Thoracic aorta (tissue), 2 donors: ENCODE measurements at regions not wholly inside any gene's neighbourhood (a gene's known extent, or its start where the extent isn't known, plus 50 kb on each side); places are given as distances from the start of the nearest gene placed in this dataset.

Experiments used
- ATAC-seq: fragments of 150-250 bp; one replicate; pipeline ENCODE4 v1.8.0; 2017; ENCODE audit warnings: low read depth; ENCODE audit not compliant: insufficient number of reproducible peaks, low FRiP score
- DNase-seq: peaks from one replicate; pipeline ENCODE4 v3.0.0-alpha.2; 2020; ENCODE audit warnings: low spot score
- H3K27ac ChIP-seq, 2 donors: fragments of 200-600 bp; sonication (generic); 1 replicate in 1 of 2; 2 replicates in 1 of 2; pipeline ENCODE4 v1.5.1; 2016; ENCODE audit warnings: mild to moderate bottlenecking in 2 of 2, moderate library complexity in 2 of 2
- H3K27me3 ChIP-seq: fragments of 200-600 bp; sonication (generic); replicated peaks from 2 replicates; pipeline ENCODE4 v1.6.0; 2016; ENCODE audit warnings: mild to moderate bottlenecking; ENCODE audit not compliant: insufficient read depth
- H3K36me3 ChIP-seq: fragments of 200-600 bp; sonication (generic); one replicate; pipeline ENCODE4 v1.5.1; 2016
- H3K4me1 ChIP-seq, 2 donors: fragments of 200-600 bp; sonication (generic); 1 replicate in 1 of 2; 2 replicates in 1 of 2; pipeline versions ENCODE4 v1.5.1 to v1.6.0; 2016; ENCODE audit warnings: low read depth in 2 of 2, mild to moderate bottlenecking in 1 of 2; ENCODE audit not compliant: control insufficient read depth in 1 of 2
- H3K4me3 ChIP-seq: fragments of 200-600 bp; sonication (generic); 2 replicates; pipeline ENCODE4 v1.5.1; 2016; ENCODE audit warnings: mild to moderate bottlenecking
- H3K9me3 ChIP-seq: fragments of 200-600 bp; sonication (generic); 2 replicates; pipeline ENCODE4 v1.5.1; 2016
- TF ChIP-seq, protein P1 (sequence below): fragments of 200-600 bp; sonication (generic); IDR thresholded peaks from one replicate; pipeline ENCODE4 v1.5.1; 2019; ENCODE audit warnings: antibody characterized with exemption

DNA sequence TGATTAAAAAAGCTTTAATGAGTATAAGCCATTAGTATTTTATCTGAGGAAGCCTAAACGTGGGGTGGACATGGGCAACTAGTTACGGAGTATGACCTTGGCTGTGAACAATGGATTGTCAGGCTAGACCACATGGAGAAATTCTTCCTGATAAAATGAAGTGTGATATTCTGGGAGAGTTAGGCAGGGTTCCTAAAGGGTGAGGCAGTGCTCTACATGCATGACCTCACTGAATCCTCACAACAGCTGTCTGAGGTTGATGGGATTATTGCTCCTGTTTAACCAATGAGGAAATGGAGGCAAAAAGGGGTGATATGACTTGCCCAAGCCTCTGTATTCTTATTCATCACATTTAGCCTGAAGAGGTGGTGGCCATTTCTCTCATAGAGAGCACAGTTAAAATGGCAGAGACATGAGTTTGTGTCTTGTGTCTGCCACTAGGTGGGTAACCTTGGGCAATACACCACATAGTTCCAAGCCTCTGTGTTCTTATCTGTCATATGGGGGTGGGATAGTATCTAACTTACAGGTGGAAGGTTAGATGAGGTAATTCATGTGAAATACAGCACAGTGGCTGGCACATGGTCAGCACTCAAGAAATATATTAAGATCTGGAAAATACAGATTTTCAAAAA lies 96.1 kb upstream of the NR3C1 start:
- no peak overlapping the region for H3K4me3 ChIP-seq
- TF ChIP-seq, protein P1, sequence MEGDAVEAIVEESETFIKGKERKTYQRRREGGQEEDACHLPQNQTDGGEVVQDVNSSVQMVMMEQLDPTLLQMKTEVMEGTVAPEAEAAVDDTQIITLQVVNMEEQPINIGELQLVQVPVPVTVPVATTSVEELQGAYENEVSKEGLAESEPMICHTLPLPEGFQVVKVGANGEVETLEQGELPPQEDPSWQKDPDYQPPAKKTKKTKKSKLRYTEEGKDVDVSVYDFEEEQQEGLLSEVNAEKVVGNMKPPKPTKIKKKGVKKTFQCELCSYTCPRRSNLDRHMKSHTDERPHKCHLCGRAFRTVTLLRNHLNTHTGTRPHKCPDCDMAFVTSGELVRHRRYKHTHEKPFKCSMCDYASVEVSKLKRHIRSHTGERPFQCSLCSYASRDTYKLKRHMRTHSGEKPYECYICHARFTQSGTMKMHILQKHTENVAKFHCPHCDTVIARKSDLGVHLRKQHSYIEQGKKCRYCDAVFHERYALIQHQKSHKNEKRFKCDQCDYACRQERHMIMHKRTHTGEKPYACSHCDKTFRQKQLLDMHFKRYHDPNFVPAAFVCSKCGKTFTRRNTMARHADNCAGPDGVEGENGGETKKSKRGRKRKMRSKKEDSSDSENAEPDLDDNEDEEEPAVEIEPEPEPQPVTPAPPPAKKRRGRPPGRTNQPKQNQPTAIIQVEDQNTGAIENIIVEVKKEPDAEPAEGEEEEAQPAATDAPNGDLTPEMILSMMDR, result no peak
- no peaks in the 10 kb centered on the region for H3K9me3 ChIP-seq
- no peaks in the 10 kb centered on the region for H3K36me3 ChIP-seq
- H3K4me1 ChIP-seq, result peaks cover 10 to 21% of the 10 kb centered on the region in 2 donors
- no peaks in the 10 kb centered on the region for H3K27me3 ChIP-seq
- no peak overlapping the region for H3K27ac ChIP-seq
- ATAC-seq (no peak), DNase-seq (no peak)

DNA sequence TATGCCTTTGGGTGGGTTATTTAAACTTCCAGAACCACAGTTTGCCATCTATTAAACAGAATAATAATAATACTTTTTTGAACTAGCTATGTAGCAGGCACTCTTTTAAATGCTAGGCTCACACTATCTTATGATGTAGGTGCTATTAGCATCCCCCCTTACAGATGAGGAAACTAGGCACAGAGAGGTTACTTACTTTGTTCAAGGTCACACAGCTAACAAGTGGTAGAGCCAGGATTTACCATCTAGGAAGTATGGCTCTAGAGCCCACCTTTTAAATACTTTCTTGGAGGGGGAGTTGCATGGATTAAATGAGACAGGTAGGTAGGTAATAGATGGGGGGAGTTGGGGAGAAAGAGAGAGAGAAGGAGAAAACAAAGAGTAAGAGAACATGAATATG lies 95.3 kb upstream of the NR3C1 start:
- no peak overlapping the region for H3K4me3 ChIP-seq
- H3K9me3 ChIP-seq, result no peaks in the 10 kb centered on the region
- TF ChIP-seq, protein P1, result no peak
- ATAC-seq (no peak), DNase-seq (no peak)
- peaks cover 13 to 21% of the 10 kb centered on the region in 2 donors for H3K4me1 ChIP-seq
- H3K36me3 ChIP-seq, result no peaks in the 10 kb centered on the region
- no peak overlapping the region for H3K27ac ChIP-seq
- H3K27me3 ChIP-seq, result no peaks in the 10 kb centered on the region

DNA sequence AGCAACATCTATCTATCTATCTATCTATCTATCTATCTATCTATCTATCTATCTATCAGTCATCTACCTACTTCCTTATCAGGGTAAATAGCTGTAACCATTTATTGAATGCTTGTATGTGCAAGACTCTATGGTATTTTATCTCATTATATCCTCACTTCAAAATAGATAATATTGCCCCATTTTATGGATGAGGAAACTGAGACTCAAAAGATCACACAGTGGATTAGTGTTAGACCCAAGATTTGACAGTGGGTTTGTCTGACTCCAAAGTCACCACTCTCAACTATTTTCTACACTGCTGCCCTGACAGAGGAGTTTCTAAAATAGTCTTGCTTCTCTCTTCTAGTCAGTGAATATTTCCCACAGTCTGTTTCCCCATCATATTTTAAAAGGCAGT lies 94.3 kb upstream of the NR3C1 start:
- Histone ChIP-seq H3K9me3 (no peaks in the 10 kb centered on the region), H3K36me3 (no peaks in the 10 kb centered on the region), H3K4me1 (peaks cover 13 to 21% of the 10 kb centered on the region in 2 donors), H3K4me3 (no peak overlapping the region), H3K27me3 (no peaks in the 10 kb centered on the region), H3K27ac (no peak overlapping the region)
- TF ChIP-seq, protein P1, result no peak
- no peak for ATAC-seq
- no peak for DNase-seq

DNA sequence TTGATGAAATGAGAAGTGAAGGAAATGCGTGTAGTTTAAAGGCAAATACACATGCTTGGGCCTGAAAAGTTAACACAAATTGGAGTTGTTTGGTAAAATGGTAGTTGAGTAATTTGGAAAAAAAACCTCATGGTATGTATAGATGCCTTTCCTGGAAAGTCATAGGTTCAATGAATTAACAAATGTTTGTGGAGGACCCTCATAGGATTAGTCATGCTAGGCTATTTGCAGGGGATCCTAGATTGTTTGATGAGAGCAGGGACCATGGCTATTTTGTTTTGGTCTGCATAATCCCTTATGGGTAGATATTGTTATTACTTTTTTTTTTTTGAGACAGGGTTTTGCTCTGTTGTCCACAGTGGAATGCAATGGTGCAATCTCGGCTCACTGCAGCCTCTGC lies 93.5 kb upstream of the NR3C1 start:
- Histone ChIP-seq H3K4me1 (peaks cover 13 to 21% of the 10 kb centered on the region in 2 donors), H3K27me3 (no peaks in the 10 kb centered on the region), H3K4me3 (no peak overlapping the region), H3K27ac (no peak overlapping the region), H3K36me3 (no peaks in the 10 kb centered on the region), H3K9me3 (no peaks in the 10 kb centered on the region)
- DNase-seq, result no peak
- TF ChIP-seq, protein P1, result no peak
- no peak for ATAC-seq

DNA sequence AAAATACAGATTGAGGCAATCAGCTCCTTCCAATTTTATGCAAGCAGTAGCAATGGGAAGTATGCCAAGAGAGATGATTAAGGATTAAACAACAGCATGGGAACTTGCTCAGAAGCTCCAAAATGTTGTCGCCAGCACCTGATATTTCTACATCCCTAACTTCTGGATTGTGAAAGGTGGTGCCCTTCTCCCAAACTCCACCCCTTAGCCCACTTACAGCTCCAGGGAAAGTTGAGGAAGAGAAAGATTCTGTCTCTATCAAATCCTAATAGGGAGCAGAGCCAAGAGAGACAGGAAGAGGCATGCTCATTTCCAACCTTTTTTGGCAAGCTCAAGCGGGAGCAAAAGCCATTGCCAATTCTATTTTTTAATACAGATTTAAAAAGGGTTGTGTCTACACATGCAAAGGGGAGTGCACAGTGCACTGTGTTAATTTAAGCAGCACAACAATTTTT lies 92.4 kb upstream of the NR3C1 start:
- DNase-seq (no peak), ATAC-seq (no peak)
- no peaks in the 10 kb centered on the region for H3K36me3 ChIP-seq
- H3K9me3 ChIP-seq, result no peaks in the 10 kb centered on the region
- peaks cover 13 to 21% of the 10 kb centered on the region in 2 donors for H3K4me1 ChIP-seq
- no peak overlapping the region for H3K4me3 ChIP-seq
- no peak overlapping the region for H3K27ac ChIP-seq
- TF ChIP-seq, protein P1, result no peak
- H3K27me3 ChIP-seq, result no peaks in the 10 kb centered on the region
